GM18909 (cell line): ENCODE measurements at regions not wholly inside any gene's neighbourhood (a gene's known extent, or its start where the extent isn't known, plus 50 kb on each side); places are given as distances from the start of the nearest gene placed in this dataset.

ENCODE experiments used
- ATAC-seq: cut with Tn5 transposase; IDR thresholded peaks from one replicate; pipeline ENCODE4 v1.9.1; 2021; ENCODE audit warnings: mild to moderate bottlenecking; ENCODE audit not compliant: unreplicated experiment, poor library complexity

DNA sequence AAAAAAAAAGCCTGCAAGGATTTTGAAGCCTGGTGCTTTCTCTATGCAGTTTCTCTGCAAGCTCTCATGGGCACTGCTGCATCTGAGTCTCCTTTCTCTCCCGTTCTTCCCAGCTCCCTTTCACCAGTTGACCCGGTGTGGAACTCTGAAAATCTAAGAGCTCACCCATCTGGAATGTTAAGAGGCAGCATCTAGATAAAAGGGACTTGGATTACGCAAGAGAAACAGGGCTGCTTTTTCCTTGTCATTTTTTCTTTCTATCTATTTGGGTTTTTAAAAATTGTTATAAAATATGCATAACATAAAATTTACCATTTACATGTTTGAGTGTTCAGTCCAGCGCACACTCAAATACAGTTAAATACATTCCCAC is 95.2 kb upstream of the RPS6KA3 start:
- ATAC-seq: no peak

DNA sequence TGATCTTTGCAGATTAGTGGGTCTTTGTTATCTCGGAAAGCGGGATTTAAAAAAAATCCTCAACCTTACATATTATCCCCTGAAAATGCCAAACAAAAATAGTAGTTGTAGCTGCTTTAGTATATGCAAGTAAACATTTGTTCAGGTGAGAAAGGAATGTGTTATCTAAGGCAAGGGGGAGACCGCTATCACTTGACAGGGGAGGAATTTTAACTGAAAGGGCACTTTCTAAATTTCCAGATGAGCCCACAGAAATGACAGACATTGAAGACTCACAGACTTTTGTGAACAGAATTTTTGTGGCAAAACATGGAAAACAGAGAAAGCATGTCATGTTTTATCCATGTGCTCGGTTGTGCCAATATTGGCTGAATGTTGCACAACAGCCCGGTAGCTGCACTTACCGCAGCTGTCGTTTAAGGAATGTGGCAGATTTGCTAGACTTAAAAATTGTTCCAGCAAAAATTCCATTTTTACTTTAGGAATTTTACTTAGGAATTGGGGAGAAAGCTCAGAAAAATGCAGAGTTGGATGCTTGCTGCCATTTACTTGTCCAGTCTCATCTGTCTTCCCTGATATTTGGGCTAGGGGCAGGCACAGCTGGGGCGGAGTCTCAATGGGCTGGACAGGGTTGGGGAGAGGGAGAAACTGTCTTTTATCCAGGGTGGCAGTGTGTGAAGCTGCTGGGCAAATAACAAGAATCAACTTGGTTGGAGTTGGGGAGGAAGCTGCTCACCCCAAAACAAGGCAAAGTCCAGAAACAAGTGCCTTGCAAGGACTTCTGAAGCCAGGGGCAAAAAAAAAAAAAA is 94.6 kb upstream of the RPS6KA3 start:
- no peak for ATAC-seq

DNA sequence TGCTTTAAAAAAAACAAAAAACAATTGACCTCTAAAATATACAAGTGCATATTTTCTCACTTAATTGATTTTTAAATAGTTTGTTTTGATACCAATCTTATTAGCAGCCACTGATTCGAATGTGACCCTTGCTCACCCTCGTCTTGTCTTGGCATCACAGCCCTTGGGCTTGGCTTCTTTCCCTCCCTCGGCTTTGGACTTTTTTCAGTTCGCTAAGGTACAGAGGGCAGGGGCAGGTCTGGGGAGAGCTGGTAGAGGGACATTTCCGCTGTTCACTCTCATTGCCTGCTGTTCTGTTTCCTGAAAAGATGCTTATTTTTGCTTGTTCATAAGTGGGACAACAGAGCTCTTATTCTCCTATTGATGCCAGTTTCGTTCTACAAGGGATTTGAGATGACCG is 88.5 kb upstream of the RPS6KA3 start:
- ATAC-seq: no peak

DNA sequence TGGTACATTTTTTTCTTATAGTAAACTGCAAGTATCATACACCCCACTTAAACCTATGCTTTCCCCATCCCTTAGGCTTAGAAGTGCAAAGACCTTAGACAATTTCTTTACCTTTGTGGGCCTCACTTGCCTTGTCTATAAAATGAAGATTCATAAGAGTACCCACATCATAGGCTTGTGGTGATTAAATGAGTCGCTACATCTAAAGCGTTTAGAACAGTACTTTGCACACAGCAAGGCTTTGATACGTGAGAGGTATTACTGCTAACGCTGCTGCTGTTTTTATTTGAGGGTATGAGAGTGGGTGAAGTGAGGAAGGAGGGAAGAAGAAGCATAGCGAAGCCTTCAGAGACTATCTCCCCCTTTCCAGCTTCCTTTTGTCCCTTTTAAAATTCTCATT is 87.8 kb upstream of the RPS6KA3 start:
- ATAC-seq: no peak

DNA sequence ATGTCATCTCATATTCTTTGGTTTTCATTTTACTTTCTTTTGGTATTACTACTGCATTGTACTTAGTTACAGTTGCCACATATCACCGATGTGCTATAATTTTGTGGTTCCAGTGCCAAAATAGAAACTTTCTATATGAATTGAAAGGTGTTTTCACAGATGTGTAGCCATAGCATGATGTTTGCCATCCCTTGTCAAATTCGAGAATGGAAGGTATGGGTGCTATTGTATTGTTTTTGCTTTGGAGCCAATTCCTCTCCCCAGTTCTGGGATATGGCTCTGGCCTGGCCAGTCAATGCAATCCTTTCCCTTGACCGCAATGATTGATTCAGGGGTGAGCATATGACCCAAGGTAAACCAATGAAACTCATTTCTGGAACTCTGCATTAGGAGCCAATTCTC is 86.2 kb upstream of the RPS6KA3 start:
- ATAC-seq: peak; percentile 74

DNA sequence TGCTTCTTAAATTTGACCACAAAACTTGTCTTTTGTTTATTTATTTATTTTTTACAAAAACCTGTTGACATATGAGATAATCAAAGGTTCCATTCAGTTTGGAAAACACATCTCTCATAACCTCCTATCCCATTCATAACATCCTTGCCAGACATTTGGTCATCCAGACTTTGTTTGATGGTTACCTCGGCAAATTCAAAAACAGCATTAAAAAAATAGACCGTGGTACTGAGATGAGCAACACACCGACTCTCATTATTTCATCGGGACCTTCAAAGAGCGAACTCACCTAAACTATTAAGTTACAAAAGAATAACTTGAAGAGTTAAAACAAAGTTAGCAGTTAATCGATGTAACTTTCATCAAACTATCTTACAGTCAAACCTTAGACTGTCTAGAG is 85.8 kb upstream of the RPS6KA3 start:
- ATAC-seq: peak; percentile 21

DNA sequence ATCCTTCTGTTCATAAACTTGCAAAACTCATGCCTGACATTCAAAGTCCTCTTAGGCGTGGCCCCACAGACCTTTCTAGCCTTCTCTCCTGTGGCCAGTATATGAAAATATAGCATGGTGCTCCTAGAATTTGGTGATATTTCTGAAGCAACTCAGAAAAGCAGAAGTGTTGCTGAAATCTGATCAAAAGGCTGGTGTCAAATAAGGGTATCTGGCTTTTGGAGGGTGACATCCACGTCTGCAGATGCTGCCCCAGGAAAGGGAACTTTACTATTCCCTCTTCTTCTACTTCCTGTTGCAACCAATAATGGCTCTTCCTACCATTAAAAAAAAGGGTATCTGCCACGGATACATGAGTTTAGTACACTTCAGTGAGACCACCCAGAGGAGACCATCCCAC is 83.9 kb upstream of the RPS6KA3 start:
- no peak for ATAC-seq

DNA sequence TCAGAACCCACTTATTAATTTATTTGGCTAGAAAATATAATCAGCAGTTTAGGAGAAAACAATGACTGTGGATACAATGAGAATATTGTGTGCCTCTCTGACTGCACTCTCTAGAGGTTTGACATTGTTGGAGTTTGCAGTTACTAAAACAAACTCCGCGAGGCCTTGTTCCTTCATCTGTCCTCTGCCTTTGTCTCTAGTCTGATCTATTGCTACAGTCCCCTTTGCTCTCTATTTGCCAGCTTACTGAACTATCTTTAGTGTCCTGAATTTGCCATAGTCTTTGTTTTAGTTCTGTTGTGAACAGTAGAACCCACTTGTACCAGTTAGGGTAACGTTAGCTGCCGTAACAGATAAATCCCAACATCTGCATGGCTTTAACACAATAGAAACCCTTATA is 81.4 kb upstream of the RPS6KA3 start:
- ATAC-seq: no peak

DNA sequence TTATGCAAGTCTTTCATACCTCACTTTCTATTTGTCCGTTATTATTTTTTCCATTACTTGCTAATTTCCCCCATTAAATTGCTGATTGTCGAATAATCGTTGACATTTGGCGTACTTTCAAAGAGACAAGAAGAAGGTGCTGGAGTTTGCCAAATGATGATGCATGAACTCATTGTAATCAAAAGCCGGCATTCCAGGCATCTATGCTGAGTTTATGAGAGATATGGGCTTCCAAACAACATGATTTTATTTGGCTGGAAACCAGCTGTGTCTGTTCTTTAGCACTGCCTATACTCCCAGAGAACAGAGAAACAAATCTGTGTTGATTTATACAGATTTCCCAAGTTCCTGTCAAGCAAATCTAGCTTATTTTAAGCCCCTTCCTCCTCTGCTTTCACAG is 80.8 kb upstream of the RPS6KA3 start:
- no peak for ATAC-seq

DNA sequence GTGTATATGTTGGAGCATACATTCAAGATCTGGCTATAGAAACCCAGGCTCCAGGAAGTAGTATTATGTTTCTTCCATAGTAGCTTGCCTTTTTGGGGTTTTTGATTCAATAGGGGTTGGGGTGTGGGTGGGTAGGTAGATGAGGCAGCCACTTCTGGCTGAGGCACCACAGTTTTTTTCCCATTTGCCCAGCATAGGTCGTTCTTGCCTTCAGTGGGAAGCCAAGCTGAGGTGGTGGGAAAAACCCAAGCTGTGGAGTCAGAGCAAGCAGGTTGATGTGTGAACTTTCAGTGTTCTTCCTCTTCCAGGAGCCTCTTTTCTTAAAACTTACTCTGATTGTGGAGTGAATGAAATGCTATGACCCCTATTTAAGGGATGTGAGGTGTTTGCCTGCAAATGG is 67.0 kb upstream of the RPS6KA3 start:
- no peak for ATAC-seq

DNA sequence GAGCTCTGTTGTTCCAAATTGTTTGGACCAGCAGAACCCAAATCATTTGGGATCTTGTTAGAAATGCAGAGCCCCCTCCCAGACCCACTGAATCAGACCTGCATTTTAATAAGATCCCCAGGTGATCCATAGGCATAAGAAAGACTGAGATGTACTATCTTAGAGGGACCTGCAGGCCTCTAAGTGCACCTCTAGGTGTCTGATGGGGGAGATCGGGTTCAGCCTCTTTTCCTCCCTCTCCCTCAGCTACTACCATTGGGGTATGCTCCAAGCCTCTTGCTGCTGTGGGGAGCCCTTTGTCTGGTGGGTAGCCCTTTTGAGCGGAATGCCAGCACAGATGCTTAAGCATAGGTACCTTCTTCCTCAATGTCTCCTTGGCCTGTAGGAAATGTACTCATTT is 63.8 kb upstream of the RPS6KA3 start:
- no peak for ATAC-seq

DNA sequence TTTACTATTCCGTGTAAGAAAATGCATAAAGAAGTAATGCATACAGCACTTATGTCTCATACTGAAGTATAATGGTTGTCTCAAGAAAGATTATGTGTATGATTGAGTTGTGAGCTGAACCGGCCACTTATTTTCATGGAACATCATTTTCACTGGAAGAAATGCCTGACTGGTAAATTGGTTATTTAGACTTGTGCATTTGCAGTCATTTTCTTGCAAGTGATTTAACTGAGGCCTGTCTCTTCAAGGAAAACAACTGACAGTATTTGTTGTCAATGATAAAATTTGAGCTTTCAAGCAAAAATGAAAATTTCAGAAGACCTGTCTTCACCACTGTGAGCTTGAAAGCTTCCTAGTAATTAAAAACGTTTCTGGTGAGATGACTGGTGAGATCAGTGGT is 62.7 kb upstream of the RPS6KA3 start:
- ATAC-seq: no peak

DNA sequence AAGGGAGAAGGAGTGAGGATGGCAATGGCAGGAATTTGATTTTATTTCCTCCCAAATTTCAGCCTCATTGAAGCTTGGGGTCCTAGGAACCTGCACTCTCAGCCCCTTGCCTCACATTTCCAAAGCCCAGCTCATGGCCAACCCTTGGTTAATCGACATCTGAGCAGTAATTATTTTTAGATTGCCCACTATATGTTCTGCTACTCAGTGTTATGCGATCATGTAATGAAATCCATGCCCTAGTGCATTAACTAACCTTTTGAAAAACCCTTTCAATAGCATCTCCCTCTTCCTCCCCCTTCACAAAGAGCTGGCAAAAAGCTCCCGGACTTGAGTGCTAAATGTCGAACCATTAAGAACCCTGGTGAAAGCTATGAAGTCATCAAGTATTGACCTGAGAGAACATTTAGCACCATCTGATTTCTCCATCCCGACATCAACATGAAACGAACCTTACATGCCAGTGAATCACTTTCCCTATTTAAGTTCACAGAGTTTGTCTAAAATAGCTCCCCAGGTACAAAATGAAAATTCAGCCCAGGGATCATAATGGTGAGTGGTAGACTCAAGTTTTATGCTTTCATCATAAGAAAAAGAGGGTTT is 59.2 kb upstream of the RPS6KA3 start:
- no peak for ATAC-seq

DNA sequence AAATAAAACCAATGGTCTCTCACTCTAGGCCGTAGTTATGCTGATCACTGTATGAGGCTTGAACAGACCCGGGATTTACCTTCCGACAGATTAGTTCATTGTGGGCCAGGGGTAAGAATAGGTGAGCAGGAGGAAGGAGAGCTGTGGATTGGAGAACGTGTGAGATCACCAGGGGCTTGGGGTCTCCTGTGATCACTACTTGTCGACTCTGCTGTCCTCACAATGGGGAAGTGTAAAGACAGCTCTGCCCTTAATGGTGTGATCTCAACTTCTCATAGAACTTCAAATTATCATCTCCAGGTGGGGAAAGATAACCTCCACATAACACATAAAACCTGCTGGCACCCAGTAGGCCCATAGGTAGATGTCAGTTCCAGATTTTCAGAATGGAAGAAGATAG is 56.2 kb upstream of the RPS6KA3 start:
- no peak for ATAC-seq

DNA sequence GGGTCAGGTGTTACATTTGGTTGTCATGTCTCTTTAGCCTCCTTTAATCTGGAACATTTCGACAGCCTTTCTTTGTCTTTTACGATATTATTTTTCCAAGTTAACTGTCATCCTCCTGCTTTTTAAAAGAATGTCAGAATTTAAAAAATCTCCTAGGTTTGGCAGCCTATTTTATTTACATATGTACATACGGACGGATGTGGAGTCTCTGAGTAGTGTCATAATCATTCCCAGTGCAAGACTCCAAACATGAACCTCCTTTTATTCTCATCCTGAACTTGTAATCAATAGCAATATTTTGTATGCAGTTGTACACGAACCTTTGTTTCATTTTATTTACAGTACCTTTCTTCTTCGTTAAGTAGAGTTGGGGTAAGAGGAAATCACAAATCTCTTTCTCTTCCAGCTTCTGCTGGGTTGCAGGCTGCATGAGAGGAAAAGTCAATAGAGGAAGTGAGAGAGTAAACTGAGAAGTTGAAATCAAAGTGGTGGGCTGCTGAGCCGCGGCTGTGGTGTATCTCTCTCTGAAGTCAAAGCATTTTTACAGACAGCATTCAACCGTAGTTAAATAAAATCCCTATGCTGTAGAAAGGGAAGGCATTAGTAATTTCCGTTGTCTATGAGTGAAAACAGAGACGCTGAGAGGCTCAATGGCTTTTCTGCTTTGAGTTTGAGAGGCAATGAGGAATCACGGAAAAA is 53.9 kb upstream of the RPS6KA3 start:
- peak; percentile 95 for ATAC-seq

DNA sequence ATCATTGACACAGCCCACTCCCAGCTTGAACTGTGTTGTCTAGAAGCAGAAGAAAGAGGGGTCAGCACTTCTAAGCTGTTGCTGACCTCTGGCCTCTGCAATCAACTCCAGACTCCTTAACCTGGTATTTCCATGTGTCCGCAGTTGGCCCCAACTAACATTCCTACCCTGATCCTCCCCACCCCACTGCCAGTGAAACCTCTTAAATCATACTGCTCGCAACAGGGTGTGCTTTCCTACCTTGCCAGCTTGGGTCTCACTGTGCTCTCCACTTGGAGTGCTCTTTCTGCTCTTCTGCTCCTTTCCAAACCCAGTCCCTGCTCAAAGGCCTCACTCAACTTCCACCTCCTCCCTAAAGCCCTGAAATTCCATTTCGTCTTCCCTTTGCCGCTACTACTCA is 52.3 kb upstream of the RPS6KA3 start:
- ATAC-seq: no peak

DNA sequence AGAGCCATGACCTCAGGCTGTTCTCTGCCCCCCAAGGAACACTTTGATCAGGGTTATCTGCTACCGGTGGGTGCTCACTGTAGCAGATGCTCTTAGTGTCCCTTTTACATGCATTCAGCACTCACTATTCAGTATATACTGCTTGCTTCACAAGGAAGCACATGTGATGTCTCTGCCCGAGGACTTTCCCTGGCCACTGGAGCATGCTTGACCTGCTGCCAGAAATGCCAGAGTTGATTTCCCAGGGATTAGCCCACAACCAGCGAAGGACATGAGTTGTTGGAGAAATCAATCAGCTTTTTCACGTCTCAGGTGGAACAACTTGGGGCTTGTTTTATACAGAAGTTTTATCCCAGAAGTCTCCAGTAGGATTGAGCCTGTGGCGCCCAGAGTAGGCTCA is 51.2 kb upstream of the RPS6KA3 start:
- ATAC-seq: no peak
